Ureter (tissue), 1 donor: ENCODE measurements at regions not wholly inside any gene's neighbourhood (a gene's known extent, or its start where the extent isn't known, plus 50 kb on each side); places are given as distances from the start of the nearest gene placed in this dataset.
"Not testable (repeated sequence)": the region's sequence is repeated elsewhere in the genome, so short reads cannot be mapped to it uniquely, and the experiment has no call there.

Source experiments
- DNase-seq: peaks from one replicate; pipeline ENCODE4 v3.0.0-alpha.2; 2020; ENCODE audit warnings: low spot score
- donor health status: DM: yes; HTN: yes; CAD: no.

DNA sequence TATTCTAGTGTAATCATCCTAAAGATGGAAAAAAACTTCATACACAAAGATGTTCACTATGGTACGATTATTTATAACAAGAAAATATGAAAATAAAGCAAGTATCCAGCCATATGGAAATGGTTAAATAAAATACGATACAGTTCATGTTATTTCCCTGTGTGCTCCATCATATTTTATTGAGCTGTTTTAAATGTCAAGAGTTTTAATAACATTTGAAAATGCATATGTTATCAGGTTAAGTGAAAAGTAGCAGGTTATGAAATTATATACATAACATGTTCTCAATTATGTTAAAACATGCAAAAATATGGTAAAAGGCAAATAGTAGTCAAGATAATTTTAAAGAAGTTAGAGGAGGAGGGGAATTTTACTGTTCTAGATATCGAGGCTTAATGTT is 192.0 kb downstream of the HNRNPD start:
- DNase-seq, result no peak

DNA sequence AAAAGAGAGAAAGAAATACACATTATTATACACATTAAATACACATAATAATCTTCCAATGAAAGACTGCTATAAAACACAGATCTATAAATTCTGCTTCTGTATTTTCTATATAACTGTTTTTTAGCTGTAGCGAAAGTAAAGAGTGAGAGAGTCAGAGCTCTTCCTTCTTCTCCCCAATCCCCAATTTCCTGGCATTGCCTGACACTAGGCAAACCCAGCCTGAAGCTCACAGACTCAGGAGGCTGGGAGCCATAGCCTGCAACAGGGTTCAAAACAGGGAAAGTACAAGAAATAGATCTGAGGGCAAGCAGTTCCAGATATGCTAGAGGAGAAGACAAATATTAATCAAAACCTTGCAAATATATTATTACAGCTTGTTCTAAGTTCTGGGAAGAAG is 201.6 kb downstream of the HNRNPD start:
- no peak for DNase-seq

DNA sequence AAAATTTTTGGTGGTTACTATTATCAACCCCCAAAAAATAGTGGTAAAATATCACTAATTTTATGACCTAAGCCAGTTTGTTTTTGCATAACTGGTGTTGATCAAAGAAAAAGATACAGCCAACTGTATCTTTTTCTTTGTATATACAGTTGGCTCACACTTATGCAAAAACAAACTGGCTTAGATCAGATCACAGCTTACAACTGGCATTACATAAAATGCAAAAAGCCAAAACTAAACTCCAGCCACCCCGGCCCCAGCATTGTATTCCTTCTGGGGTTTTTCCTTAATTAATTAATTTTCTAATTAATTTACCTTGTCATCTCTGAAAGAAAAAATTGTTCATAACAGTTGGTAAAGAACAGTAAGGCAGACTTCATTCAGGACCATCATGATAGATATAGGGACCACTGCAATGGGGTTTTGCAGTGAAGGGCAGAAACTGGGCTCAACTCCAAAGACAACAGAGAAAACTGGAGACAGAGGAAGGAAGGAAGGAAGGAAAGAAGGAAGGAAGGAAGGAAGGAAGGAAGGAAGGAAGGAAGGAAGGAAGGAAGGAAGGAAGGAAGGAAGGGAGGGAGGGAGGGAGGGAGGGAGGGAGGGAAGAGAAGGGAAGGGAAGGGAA is 202.1 kb downstream of the HNRNPD start:
- DNase-seq, result no peak

DNA sequence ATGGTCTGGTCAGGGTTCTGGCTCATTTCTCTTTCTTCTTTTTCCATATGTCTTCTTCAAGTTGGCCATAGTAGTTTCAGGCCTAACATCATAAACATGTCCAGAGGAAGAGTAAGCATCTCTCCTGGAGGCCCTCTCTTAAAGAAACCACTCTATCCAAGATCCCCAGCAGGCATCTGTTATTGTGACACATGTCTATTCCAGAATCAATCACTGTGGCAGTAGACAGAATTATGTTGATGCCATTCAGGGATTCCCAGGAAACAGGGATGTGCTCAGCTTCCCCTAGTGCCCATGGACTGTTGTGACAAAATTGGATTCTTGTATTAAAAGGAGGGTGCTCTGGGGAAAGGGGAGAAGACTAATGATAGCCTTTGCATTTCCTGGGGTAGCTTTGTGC is 224.0 kb downstream of the HNRNPD start:
- no peak for DNase-seq

DNA sequence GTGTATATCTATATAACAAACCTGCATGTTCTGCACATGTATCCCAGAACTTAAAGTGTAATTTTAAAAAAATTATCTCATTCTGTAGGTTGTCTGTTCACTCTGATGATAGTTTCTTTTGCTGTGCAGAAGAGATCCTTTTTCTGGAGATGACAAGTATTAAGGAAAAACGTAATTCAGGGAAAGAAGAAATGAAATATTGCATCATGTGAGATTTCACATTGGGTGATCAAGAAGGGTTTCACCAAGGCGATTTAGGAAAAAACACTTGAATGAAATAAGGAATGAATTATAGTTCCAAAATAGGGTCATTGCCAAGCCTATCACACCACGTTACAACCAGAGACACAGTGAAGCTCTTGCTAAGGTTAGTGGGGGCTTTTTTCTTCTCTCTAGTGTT is 227.9 kb downstream of the HNRNPD start:
- no peak for DNase-seq

DNA sequence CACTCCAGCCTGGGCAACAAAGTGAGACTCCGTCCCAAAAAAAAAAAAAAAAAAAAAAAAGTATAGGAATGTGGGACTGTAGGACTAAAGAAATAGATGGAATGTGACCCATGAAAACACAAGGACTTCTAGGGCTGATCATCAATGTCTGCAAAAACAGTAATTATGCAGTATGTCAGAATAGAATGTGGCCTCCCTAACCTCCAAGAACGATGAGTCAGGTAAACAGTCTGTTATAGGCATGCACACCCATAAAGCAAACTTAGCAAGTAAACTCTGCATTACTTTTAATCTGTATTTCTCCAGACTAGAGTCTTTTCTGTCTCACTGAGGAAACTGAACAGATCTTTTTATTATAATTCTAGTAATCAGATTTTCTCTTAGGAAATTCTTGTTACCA is 233.4 kb downstream of the HNRNPD start:
- no peak for DNase-seq

DNA sequence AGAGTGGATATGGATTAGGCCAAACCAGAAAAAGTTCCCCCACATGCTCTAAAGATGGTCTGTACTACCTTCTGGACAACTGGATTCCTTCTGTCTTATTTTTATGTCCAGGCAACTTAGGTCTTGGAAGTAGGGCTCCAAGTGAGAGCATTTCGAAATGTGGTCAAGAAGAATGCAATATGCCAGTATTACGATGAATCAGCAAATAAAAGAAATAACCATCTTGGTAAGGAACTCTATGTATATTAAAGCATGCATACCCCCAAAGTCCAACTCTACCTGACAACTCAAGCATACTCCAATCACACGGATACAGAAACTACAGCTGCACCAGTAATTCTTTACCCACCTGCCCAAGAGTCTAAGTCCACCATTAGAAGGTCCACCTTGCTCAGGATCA is 234.5 kb downstream of the HNRNPD start:
- DNase-seq, result no peak

DNA sequence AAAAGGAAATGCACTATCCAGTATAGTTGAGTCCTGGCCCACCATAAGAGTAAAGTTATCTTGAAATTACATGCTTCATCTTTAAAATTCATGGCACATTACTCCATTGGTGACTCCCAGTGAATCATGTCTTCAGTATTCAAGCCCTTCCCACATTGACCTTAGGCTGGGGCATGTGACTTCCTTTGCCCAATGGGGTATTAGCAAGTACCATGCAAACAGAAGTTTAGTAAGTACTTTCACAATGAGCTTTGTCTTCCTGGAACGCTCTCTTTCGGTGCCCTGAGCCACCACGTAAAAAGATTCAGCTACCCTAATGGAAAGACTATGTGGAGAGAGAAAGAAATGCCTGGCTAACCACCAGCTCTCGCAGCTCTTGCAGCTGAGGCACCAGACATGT is 235.4 kb downstream of the HNRNPD start:
- no peak for DNase-seq

DNA sequence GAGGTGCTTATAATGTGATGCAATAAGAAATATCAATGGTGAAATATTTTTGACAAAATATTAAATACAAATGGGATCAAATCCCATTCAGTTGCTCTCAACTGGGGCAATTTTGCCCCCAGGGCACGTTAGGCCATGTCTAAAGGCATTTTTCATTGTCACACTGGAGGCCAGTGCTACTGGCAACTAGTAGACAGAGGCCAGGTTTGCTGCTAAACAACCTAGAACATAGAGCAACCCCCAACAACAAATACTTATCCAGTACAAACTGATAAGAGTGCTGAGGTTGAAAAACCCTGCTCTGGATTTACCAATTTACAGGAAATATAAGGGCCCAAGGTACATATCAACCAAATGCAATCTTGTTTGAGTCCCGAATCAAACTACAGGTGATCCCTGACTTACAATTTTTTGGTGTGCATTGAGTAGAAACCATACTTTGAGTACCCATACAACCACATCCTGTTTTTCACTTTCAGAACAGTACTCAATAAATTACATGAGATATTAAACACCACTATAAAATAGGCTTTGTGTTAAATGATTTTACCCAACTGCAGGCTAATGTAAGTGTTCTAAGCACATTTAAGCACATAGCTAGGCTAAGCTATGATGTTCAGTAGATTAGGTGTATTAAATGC is 237.5 kb downstream of the HNRNPD start:
- no peak for DNase-seq

DNA sequence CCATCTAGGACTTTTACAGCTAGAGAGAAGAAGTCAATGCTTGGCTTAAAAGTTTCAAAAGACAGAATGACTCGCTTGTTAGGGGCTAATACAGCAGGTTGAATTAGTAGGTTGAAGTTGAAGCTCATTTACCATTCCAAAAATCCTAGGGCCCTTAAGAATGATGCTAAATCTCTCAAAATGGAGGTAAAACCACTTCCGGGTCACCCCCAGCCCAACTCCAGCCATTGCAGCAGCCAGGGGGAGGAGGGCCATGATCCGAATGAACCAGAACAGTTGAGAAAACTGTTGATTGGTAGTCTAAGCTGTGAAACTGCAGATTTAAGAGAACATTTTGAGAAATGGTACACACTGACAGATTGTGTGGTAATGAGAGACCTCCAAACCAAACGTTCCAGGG is 245.4 kb downstream of the HNRNPD start:
- no peak for DNase-seq

DNA sequence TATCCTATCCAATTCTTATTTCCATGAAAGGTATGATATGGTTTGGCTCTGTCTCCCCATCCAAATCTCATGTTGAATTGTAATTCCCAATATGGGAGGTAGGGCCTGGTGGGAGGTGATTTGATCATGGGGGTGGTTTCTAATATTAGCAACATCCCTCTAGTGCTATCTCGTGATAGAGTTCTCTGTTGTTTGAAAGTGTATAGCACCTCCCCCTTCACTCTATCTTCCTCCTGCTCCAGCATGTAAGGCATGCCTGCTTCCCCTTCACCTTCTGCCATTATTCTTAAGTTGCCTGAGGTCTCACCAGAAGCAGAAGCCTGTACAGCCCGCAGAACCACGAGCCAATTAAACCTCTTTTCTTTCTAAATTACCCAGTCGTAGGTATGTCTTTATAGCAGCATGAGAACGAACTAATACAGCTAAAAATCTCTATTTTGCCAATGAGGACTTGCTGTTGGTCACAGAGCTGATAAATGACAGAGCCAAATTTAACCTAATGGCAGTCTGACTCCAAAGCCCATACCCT is 247.2 kb downstream of the HNRNPD start:
- DNase-seq, result no peak

DNA sequence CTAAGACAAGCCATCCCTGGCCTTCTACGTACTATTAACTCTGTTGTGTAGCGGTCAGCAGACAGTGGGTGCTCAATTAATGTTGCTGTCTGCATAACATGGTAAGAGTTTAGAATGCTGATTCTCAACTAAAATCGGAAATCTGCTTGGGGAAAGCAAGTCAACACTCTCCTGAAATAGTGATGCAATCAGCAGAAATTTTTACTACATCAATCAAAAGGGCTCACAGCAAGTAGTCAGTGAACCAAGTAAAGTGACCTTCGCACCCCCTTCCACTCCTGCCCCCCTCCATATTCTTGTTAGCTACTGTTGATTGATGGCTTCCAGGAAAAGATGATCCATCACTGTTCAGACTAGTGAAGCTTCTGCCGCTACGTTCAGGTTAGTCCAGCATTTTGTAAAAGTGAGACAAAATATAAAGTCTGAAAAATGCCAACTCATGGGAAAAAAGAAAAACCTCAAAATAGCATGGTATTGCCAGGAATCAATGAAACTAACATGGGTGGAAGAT is 247.9 kb downstream of the HNRNPD start:
- no peak for DNase-seq

DNA sequence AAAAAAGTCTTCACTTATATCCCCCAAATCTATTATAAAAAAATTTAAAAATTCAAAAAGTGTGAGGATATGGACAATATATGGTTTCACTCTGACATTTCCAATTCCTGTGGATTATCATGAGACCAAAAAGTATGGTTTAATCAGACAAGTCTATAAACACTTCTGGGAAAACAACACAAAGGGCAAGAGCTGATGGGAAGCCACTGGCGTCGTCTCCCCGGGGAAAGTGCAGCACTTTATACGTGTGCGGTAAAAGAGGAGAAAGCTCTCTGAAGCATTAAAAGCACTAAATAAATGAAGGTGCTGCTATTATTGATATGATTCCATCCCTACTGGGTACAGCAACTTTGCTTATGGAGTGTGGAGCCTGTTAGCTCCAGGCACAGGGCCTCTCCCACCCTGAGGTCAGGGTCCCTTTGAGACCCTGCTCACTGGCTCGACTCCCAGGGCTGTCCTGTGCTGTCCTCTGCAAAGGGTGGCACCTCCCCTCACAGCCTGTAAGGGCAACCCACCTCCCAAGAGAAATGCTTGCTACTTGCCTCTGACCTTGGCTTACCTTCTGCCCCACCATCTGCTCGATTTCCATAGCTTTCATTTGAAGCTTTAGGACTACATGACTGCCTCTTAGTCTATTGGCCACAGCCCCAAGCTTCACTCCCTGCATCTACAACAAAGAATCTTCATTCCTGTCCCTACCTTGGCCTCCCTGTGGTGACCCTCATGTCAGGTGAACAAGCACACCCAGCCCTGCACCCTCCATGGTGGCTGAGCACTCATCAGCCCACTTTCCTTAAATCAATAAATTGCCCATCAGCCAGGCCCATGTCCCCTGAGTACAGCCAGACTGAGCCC is 248.6 kb downstream of the HNRNPD start:
- no peak for DNase-seq

DNA sequence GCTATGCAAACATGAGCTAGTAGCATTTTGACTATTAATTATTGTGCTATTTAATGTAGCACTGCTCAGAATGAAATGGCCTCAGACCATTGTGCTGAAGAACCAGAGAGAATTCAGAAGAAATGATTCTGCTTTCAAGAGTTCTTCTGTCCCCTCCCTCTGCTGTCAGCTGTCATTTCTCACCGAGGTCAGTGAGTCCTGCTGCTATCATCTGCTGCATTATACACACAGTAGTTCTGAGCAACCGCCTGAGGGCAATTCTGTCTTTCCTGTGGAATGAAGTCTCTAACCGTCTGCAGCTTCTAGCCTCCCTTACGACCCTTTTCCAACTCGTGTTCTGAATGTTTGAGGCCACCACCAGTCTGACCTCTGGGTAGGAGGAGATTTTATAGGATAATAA is 249.4 kb downstream of the HNRNPD start:
- DNase-seq, result no peak

DNA sequence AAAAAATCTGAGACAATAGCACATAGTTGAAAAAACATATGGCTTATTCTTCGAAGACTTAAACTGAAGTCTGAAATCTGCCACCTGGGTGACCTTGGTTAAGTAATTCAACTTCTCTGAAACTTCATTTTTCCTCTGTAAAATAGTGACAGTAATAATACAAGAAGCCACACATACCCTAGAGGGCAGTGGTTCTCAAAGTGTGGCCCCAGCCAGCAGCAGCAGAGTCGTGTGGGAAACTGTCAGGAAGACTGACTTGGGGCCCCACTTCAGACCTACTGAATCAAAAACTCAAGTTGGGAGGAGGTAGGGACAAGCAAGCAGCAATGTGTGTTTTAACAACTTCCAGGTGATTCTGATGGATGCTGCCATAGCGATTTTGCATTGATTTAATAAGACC is 249.9 kb downstream of the HNRNPD start:
- no peak for DNase-seq

DNA sequence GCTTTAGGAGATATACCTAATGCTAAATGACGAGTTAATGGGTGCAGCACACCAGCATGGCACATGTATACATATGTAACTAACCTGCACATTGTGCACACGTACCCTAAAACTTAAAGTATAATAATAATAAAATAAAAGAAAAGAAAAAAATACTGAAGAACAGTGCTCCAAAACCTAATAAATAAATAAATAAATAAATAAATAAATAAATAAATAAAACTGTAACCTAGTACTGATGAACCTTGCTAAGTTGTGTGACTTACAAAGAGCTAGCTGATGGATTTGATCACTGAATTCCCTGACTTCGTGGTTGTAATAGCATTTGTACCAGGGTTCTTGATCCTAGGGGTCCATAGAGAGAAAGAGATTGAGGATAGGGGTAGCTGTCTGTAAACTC is 258.6 kb downstream of the HNRNPD start:
- not testable (repeated sequence) for DNase-seq

DNA sequence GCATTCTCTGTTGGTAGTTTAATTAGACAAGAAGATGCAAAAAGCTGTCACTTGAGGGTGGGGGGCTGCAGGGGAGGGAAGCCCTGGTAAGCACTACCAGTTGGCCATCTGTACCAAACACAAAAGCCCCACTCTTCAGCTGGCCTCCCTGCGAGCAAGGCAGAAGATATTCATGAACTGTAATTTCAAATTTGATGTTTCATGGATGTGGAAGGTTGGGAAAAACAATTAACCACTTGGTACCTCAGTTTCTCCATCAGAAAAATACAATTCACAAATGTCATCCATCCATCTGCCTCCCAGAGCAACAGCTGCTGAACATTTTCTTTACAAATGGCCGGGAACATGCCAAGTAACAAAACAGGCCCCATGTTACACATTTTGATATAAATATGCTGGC is 265.3 kb downstream of the HNRNPD start:
- DNase-seq, result no peak

DNA sequence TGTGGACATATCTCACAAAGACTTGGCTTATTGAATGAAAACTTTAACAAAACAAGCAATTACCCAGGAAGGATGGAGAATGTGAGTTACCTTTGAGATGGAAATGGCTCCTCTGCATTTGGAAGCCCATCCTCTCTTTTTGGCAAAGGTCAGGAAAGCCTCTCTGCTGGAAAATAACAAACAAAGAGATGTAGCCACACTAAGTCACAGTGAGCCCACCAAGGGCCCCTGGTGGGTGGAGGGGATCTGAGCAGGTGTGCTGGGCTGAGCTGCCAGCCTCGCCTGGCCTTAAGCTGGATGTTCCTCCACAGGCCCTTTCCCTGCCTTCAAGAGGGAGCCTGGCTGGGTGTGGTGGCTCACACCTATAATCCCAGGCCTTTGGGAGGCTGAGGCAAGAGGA is 269.2 kb downstream of the HNRNPD start:
- DNase-seq, result no peak

DNA sequence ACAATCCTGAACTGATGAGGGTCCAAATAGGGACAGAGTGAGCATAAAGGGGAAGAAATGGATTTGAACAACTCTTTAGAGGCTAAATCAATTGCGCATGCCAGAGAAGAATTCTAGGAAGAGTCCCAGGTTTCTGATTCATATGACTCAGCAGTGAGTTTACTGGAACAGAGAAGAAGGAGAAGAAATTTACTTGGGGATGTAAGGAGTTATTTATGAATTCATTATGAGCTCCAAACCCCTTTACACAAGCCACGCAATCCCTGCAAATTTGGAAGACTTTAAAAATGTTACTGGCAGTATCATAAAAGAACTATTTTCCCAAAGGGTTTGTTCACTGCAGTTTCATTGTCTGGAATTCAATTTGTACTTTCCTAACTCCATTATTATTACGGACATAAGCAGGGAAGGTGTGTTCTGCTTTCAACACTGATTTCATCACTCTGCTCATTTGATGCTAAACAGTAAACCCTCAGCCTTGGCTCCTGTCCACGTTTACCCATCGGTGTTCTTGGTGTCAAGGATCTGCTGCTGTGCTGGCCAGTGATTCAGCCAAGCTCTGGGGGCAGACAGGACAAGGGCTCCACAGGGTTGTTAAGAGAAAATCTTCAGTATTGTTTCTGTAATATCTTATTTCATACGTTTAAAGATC is 273.7 kb downstream of the HNRNPD start:
- DNase-seq, result no peak

DNA sequence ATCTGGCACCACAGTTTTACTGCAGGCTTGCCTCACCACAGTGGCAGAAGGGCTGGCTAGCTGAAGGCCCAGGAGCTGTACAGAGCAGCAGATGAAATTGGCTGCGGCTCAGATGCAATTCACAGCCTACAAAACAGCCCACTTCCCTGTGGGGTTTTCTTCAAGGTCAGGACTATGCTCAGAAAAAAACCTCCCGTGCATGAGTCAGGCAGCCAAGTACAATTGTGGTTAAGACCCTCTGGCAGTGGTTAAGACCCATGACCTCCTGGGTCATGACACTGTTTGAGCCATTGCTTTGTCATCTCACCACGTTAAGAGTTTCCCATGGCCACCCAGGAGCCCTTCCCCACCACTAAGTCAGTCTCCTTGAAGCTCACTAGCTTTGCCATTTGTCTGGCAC is 276.3 kb downstream of the HNRNPD start:
- DNase-seq, result no peak

DNA sequence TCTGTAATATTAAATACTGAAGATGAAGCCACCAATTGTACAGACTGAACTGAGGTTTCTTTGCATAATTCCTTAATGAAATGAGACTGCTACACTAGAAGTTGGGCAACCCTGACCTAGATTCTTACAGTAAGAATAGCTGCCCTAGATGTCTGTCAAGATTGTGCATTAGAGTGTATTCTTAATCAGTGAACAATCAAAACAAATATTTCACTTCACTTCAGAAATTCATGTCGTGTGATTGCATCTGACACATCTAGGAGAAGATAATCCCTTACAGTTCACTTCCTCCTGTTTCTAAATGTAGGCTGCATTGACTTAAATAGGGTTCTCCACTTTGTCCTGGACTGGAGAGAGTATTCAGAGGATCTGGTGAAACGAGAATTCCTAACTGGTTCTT is 283.1 kb downstream of the HNRNPD start:
- no peak for DNase-seq

DNA sequence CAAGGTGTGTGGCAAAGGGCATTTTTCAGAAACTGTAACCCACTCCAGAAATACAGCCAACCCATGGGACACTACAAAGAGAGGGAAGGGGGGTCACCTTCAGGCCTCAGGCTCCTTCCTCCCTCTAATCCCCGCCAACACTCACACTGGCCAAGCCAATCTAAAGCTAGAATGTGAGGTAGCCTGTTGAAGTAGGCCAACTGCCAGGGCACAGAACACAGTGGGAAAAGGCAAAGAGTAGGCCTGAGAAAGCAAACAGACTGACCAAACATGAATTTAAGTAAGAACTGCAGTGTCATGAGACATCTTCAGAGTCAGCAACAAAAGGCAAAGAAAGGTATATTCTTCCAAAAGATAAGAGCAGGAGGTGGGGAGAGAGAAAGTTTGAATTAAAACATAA is 289.0 kb downstream of the HNRNPD start:
- DNase-seq, result no peak
